ENCODE measurements at regions not wholly inside any gene's neighbourhood (a gene's known extent, or its start where the extent isn't known, plus 50 kb on each side); places are given as distances from the start of the nearest gene placed in this dataset.

DNA sequence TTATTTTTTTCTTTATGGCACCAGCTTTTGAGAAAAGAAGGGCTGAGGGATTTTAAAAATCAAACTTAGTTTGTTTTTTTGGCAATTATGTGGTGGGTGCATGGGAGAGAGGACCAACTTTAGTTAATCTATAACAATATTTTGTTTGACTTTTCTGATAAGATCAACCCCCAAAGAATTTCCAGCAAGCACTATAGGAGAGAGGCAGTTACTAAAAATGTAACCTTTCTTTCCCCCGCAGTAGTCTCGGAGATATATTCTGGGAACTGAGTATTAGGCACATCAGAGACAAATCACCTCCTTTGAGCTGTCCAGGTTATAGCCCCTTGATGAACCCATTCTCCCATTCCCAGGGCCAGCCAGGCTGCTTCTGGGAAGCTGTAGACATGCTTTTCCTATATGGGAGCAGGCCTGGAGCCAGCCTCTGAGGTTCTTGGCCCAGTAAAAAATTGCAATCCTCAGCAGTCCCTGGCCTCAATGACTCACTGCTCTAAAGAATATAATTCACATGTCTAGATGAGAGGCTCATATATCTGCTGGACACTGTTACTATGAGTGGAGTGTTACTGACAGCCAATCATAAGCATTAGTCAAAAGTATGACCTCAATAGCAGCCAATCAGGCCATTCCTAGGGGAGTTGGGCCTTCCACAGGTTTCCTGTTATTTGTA is 138.3 kb upstream of the AGBL1 start:
- no peak for DNase-seq (ENCODE audit: low read depth)

DNA sequence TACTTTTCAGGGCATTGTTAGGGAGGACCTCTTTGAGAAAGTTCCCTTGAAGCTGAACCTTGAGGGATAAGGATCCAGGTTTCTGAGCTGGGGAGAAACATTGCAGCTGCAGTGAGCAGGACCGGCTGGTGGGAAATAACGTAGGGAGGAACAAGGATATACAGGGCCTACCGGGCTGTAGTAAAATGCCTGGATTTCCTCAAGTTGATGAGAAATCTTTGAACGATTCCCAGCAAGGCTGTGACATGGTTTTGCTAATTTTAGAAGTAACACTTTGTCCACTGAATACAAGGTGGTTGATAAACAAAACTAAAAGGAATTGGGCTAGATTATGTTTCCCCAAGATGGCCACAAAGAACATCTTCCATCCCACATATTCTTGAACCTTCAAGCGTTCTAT is 137.0 kb upstream of the AGBL1 start:
- DNase-seq (ENCODE audit: low read depth) = no peak

DNA sequence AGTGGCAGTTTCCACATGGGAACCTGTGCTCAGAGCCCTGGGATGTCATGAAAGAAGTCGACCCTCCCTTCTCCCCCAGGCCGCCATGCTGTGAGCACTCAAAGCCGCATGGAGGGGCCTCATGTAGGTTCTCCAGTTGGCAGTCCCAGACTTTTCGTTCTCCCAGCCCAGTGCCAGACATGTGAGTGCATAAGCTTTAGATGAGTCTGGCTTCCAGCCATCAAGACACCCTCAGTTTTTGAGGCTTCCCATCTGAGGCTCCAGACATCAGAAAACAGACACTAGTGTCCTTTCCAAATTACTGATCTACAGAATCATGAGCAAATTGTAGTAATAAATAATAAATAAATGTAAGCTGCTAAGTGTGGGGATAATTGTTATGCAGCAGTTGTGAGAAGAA is 136.5 kb upstream of the AGBL1 start:
- DNase-seq (ENCODE audit: low read depth) = no peak

DNA sequence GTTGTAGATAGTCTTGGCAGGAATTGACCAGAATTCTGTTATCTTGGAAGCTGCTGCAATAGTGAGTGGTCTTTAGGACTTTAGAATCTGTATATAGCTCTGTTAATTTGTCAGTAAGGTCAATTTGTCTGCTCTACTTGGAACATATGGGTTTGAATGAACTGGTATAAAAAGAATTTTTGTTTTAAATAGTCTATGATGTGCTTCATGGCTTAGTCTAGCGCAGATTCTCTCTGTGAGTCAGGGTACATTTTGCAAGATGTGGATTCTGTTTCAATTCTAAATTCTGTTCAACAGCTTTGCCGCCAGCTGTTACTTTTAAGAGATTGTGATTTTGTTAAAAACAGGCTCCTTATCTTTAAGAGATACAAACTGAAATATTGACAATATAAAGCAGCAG is 135.9 kb upstream of the AGBL1 start:
- no peak for DNase-seq (ENCODE audit: low read depth)

DNA sequence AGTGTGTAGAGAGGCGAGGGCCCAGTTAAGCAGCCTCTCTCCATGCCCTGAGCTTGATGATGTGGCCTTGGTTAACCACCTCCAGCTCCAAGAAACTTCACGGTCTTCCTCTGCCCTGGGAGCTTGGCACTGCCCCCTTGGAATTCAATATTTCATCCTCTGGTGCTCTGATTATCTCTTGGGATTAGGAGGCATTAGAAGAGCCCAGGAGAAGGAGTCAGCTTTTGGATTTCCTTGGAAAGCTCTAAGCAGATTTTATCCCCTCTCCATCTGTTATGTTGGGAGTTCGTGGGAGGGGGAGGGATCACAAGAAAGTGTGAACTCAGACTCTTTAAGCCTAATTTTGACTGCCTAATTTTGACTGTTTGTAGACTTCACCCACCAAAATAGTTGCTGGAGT is 132.7 kb upstream of the AGBL1 start:
- DNase-seq (ENCODE audit: low read depth) = no peak

DNA sequence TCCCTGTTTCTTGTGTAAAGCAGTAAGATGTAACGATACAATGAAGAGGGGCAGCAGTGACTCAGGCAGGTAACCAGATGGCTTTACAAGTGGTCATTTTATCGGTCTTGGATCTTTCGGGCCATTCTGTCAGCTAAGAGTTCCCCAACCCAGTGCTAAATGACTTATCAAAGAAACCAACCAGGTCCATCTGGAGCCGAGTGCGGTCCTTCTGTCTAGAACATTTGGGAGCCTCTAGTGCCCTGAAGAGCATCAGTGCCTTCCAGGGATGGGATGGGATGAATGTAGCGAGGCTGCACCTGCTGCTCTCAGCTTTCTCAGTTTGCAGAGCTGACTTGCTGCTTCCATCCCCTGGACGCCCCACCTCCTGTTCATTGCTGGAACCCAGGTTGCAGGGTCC is 131.7 kb upstream of the AGBL1 start:
- DNase-seq (ENCODE audit: low read depth) = no peak

DNA sequence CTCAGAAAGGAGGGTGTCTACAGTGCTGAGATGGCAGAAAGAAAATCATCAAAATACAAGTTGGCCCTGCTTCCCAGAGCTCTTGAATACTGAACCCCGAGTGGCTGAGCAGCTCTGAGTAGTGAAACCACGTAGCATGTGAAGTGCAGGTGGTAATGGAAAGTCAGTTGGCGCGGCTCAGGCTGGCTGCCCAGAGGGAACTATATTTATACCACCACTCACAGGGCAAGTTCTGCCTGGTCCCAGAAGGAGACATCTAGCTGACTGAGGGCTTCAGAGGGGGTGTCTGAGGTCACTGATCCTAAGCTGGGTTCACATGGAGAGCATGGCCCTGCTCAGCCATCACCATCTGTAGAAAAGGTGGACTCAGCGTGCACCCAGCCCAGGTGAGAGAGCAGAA is 129.6 kb upstream of the AGBL1 start:
- DNase-seq (ENCODE audit: low read depth) = no peak

DNA sequence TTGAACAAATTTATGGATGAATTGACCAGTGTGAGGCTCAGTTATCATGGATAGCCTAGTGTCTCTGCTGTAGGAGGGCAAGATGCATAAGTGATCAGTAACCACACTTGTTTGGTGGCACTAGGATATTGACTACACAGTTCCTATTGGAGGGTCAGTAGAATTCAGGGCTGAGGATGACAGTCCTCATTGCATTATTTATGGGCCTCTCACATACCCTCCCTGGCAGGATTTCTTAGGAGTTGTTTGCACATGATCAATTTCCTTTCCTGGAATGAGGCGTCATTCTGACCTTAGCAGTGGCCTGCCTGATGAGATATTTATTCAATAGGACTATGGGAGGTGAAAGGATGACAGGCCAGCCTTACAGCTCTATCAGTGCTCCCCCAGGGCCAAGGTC is 125.1 kb upstream of the AGBL1 start:
- no peak for DNase-seq (ENCODE audit: low read depth)

DNA sequence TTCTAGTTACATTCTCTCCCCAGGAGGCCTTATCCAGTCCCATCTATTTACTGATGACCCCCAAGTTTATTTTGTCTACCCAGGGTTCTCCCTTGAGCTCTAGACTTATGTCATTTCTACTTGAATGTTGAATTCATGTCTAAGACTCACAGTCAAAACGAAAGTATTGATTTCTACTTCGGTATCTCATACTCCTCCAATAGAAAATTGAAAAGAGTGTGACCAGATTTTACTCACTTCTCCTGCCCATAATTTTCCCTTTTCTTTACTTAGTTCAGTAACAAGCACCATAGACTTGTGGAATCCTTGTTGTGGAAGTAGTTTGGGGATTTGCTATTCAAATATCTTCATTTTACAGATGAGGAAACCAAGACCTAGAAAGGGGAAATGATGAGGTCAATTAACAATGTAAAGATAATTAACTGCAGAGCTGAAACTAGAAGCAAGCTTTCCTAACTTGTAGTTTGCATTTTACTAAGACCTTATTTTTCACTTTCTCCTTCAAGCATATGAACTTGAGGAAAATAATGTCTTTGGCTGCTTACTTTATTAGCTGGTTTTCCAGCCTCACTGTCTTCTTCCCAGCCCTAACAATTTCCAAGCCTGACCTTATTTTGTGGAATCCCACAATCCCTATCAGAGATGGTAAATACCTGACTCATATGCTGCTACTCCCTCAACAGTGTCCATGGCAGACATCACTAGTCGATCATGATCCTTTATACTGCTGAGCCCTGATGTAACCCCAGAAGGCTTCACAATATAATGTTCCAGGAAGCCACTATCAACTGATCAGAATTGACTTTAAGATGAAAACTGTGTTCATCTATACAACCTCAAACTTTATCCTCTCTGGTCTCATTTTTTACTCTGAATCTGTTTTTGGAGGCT is 123.9 kb upstream of the AGBL1 start:
- no peak for DNase-seq (ENCODE audit: low read depth)

DNA sequence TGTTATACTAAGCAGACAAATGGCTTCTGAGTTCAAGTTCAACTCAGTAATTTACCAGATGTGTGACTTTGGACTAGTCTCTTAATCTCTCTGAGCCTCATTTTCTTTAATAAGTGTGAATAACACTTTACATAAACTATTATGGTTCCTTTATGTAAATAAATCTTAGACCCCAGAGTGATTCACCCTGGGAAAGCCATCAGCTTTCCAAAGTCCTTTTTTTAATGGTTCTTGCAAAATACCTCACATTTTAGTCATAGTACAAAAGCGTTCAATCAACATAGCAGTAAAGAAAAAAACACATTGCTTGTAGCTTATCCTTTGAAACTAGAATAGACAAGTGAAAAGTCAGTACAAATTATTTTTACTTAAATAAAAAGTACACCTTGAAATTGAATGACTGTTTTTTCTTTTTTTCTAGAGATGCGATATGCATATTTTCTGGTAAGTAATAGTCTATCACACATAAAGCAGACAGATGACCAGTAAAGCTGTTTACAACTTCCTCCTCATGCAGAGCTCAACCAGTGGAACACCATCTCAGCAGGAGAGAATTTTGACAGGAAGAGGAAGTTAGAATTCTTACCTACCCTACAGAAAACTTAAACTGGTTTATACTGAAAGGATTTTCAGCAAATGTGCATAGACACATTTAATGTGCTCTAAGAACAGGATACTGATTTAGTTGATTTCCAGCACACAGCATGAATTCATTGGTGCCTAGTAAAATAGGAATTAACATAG is 123.0 kb upstream of the AGBL1 start:
- DNase-seq (ENCODE audit: low read depth) = no peak

DNA sequence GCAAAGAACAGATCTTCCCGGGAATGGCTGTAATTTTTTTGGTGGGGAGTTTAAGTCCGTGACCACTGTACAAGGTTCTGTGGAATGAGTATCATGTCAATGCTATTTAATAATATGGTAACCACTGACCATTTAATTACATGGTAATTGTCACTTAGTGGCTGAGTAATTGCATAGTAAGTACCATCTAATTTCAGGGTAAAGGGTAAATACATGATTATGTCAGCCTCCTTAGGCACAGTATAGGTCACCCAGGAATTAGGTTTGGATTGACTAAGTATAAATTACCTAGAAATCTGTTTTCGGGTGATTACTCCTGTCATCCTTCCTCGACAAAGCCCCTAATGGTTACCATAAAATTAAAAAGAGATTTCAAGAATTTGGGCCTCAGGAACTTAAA is 120.1 kb upstream of the AGBL1 start:
- no peak for DNase-seq (ENCODE audit: low read depth)

DNA sequence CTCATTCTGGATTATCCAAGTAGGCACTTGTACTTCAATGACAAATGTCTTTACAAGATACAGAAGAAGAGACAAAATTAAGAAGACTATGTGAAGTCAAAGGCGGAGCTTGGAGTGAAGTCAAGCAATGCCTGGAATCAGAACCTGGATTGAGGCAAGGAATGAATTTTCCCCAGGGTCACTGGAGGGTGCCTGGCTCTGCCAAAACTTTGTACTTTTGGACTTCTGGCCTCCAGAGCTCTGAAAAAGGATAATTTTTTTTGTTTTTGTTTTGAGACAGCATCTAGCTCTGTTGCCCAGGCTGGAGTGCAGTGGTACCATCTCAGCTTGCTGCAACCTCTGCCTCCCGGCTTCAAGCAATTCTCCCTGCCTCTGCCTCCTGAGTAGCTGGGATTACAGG is 119.3 kb upstream of the AGBL1 start:
- DNase-seq (ENCODE audit: low read depth) = no peak

DNA sequence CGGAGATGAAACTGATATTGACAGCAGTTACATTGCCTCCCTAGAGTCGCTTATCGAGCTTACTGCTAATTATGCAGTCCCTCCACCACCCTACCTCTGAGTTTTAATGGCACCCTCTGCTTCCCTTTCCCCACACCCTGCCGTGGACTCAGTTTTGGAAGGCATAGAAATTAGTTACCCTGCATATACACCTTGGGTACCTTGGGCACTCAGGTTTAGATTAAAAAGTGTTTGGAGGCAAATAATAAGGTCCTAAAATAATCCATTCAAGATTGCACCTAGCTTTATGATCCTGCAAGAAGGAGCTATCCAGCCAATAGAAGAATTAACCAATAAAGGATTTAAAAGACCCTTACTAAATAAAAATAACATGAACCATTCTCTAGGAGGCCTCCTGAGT is 117.8 kb upstream of the AGBL1 start:
- DNase-seq (ENCODE audit: low read depth) = no peak

DNA sequence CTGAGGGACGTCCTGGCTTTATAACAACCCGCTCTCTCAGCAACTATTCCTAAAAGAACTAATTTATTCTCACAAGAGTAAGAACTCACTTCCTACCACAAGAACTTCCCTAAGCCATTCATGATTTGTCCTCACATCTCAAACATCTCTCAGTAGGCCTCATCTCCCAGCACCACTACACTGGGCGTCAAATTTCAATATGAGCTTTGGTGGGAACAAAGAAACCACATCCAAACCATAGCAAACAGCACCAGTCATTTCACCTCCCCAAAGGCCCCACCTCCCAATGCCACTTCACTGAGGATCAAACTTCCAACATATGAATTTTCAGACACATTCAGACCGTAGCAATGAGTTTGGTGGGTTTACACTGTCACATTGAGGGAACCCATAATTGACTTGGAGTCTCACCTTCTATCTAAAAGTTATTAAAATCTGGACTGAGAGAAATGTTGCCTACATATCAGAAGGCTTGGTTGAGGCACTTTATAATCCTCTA is 116.4 kb upstream of the AGBL1 start:
- DNase-seq (ENCODE audit: low read depth) = no peak

DNA sequence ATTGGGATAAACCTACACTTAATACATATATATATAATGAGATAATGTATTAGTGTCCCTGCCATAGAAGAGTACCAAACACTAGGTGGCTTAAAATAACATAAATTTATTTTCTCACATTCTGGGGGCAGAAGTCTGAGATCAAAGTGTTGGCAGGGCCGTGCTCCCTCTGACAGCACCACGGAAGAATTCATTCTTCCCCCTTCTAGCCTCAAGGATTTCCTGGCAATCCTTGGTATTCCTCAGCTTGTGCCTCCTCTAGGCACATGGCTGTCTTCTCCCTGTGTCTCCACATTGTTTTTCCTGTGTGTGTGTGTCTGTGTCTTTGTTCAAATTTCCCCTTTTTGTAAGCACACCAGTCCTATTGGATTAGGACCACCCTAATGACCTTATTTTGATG is 115.2 kb upstream of the AGBL1 start:
- no peak for DNase-seq (ENCODE audit: low read depth)

DNA sequence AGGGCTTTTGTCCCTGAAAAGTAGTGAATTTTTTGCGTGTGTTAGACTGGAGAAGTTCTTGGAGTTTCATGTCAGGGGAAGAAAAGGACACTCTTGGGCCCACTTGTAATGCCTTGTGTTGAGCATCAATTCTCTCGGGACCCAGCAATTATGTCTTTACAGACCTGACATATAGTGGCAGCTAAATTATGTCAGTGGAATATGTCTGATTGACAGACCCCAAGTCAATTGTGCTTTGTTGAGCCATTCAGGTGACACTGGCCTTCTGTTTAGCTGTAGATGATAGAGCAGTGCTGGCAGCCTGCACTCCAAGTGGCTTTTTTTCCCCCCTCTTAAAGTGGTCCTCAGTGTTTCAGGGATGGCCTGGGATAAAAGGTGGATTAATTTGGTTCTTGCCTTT is 112.1 kb upstream of the AGBL1 start:
- DNase-seq (ENCODE audit: low read depth) = no peak

DNA sequence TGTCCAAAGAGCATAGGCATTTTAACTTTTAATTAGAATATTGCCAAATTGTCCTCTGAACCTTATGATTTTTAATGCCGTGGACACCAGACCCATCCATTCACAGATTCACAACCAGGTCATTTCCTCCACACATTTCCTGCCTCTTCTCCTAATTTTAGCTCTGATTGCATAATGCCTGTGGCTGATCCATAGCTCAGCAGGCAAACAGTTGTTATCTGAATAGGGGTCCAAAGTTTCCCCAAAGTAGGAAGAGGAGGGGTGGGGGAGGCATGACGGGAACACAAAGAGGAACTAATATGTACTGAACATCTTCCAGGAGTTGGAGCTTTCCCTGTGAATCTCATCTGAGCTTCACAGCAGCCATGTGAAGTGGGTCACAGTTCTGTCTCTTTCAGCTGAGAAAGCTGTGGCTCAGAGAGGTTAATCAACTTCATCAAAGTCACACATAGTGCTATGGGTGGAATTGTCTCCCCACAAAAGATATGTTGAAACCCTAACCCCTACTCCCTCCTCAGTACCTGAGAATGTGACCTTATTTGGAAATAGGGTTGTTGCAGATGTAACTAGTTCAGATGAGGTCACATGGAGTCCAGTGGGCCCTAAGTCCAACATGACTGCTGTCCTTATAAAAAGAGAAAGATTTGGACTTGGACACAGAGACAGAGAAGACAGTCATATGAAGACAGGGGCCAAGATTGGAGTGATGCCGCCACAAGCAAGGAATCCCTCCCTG is 106.7 kb upstream of the AGBL1 start:
- DNase-seq (ENCODE audit: low read depth) = no peak

DNA sequence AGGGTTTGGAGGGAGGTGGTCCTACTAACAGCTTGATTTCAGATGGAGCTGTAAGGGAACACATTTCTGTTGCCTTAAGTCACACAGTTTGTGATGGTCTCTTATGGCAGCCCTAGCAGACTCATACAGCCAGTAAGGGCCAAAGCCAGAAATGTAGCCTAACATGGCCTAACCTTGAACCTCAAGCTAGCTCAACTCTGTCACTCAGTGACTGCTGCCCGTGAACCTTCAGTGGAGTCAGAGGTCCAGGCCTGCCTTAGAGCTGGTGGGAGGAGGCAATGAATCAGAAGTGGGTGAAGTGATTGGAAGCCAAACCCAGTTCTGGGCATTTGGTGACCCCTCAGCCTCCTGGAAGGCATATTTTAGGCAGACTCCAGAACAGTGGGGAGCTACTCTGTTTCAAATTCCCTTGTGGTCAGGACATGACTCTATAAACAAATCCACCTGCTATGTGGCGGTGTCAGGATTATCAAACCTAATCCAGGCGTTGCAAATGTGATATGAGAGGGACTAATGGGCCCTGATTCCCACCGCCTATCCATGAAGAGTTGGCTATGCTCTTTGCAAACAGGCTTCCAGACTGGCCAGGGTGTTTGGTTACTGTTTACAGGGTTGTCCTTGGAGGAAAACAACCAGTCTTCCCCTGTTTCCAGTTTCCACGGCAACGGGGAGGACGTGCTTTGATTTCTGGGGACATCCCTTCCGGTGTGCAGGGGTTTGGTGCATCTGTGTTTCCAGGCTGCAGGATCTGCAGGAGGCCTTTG is 105.9 kb upstream of the AGBL1 start:
- DNase-seq (ENCODE audit: low read depth) = no peak

DNA sequence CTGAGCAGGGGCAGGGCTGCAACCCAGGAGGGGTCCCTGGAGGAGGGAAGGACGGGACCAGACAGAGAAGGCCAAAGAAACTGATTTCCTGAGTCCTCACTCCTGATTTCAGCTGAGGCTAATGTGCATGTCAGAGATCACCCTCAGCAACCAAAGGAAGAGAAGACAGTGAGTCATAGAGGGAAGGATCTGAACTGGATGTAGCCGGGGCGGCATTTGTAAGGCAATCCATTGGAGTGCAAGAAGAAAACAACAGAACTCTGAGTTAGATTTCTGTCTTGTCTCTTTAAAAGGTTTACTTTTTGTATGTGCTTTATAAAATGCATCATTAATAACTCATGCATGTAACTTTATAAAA is 105.3 kb upstream of the AGBL1 start:
- DNase-seq (ENCODE audit: low read depth) = no peak

DNA sequence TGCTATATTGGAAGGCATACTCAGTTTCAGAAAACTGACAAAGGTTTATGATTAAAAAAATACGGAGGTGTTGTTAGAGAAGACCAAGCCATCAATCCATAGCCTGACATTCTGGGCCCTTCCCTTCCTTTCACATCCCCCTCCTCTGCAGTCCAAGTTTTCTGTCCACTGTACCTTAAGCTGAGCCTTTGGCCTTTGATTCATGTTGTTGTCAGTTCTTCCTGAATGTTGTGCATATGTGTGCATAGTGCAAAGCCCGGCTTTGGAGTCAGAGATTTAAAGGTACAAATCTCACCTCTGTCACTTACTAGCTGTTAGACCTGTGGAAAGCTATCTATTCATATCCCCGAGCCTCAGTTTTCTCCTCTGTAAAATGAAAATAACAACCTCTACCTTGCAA is 104.9 kb upstream of the AGBL1 start:
- DNase-seq (ENCODE audit: low read depth) = no peak

DNA sequence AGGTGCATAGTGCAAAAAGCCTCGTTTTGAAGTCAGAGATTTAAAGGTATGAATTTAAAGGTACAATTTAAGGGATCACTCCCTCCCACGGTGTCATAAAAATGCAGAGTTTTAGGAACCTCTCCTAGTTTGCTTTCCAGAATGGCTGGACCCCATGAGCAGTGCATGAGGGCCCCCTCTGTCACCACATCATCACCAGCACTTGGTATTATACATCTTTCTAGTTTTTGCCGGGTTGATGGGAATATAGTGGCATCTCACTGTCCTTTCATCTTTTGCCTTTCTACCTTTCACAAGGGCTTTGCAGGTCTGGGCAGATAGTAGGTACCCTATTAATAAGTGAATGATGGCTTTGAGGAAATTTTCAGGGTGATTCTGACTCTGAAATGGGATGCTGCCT is 103.6 kb upstream of the AGBL1 start:
- no peak for DNase-seq (ENCODE audit: low read depth)

DNA sequence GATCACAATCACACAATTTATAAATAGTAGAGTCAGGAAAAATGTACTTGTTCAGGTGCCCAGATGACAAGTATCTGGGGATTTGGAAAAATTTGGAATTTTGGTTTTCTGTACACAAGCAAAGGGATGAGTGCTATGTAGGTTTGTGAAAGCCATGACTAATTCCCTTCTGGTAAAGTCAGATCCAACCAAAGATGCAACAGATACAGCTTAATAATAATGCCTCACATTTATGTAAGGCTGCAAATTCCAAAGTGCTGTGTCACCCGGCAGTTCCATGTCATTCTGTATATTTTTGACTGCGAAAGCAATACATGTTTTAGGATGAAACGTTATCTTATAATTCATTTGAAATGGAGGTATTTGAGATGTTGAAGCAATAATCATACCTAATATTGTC is 102.7 kb upstream of the AGBL1 start:
- no peak for DNase-seq (ENCODE audit: low read depth)

All from activated T-cell treated with anti-CD3 and anti-CD28 coated beads for 48 hours (primary cell).